Activated T-helper 17 cell treated with anti-CD3 and anti-CD28 coated beads, Interleukin-2, amount 50 U/mL, for 72 hours (primary cell): ENCODE measurements at regions not wholly inside any gene's neighbourhood (a gene's known extent, or its start where the extent isn't known, plus 50 kb on each side); places are given as distances from the start of the nearest gene placed in this dataset.

Experiments used
- ATAC-seq: fragments of 150-1000 bp; cut with Tn5 transposase; replicated peaks from 2 replicates; pipeline ENCODE4 v1.10.0; 2021; ENCODE audit warnings: mild to moderate bottlenecking, moderate library complexity
- H3K27ac Mint-ChIP-seq: one replicate; pipeline ENCODE4 v1.8.0; 2022; ENCODE audit warnings: mixed read lengths
- H3K27me3 Mint-ChIP-seq: one replicate; pipeline ENCODE4 v1.8.0; 2022; ENCODE audit warnings: mixed read lengths
- H3K36me3 Mint-ChIP-seq: one replicate; pipeline ENCODE4 v1.8.0; 2022; ENCODE audit warnings: low read depth, mild to moderate bottlenecking, mixed read lengths
- H3K4me1 Mint-ChIP-seq: one replicate; pipeline ENCODE4 v1.8.0; 2022; ENCODE audit warnings: mixed read lengths
- H3K4me3 Mint-ChIP-seq: one replicate; pipeline ENCODE4 v1.8.0; 2022; ENCODE audit warnings: mild to moderate bottlenecking, mixed read lengths
- H3K9me3 Mint-ChIP-seq: one replicate; pipeline ENCODE4 v1.8.0; 2022; ENCODE audit warnings: mixed read lengths

GRCh38 chr2:129752176-129752575 is 227.3 kb upstream of the RAB6C start:
- Mint-ChIP-seq H3K4me1 (no peaks in the 10 kb centered on the region), H3K4me3 (no peak overlapping the region), H3K27me3 (peaks cover 7% of the 10 kb centered on the region), H3K9me3 (no peaks in the 10 kb centered on the region), H3K36me3 (no peaks in the 10 kb centered on the region), H3K27ac (no peak overlapping the region)
- no peak for ATAC-seq

GRCh38 chr2:129752686-129753085 is 226.8 kb upstream of the RAB6C start:
- no peak overlapping the region for H3K27ac Mint-ChIP-seq
- no peaks in the 10 kb centered on the region for H3K9me3 Mint-ChIP-seq
- H3K4me1 Mint-ChIP-seq: no peaks in the 10 kb centered on the region
- H3K27me3 Mint-ChIP-seq: peaks cover 7% of the 10 kb centered on the region
- H3K36me3 Mint-ChIP-seq: no peaks in the 10 kb centered on the region
- no peak for ATAC-seq
- H3K4me3 Mint-ChIP-seq: no peak overlapping the region

GRCh38 chr2:129753261-129753660 is 226.2 kb upstream of the RAB6C start:
- Mint-ChIP-seq H3K27me3 (peaks cover 7% of the 10 kb centered on the region), H3K36me3 (no peaks in the 10 kb centered on the region), H3K9me3 (no peaks in the 10 kb centered on the region), H3K4me1 (no peaks in the 10 kb centered on the region), H3K4me3 (no peak overlapping the region), H3K27ac (no peak overlapping the region)
- no peak for ATAC-seq

- Mint-ChIP-seq H3K4me1 (no peaks in the 10 kb centered on the region), H3K9me3 (no peaks in the 10 kb centered on the region), H3K27me3 (peaks cover 3% of the 10 kb centered on the region), H3K27ac (no peak overlapping the region), H3K4me3 (no peak overlapping the region), H3K36me3 (no peaks in the 10 kb centered on the region)
- ATAC-seq: no peak
Measured at GRCh38 chr2:129754421-129754820, 225.0 kb upstream of the RAB6C start.

- no peaks in the 10 kb centered on the region for H3K4me1 Mint-ChIP-seq
- peaks cover 3% of the 10 kb centered on the region for H3K27me3 Mint-ChIP-seq
- no peak for ATAC-seq
- no peaks in the 10 kb centered on the region for H3K36me3 Mint-ChIP-seq
- no peak overlapping the region for H3K4me3 Mint-ChIP-seq
- H3K27ac Mint-ChIP-seq: no peak overlapping the region
- no peaks in the 10 kb centered on the region for H3K9me3 Mint-ChIP-seq
Measured at GRCh38 chr2:129754831-129755230, 224.6 kb upstream of the RAB6C start.

GRCh38 chr2:129755786-129756185 is 223.7 kb upstream of the RAB6C start:
- H3K4me3 Mint-ChIP-seq: no peak overlapping the region
- H3K27ac Mint-ChIP-seq: no peak overlapping the region
- no peak for ATAC-seq
- no peaks in the 10 kb centered on the region for H3K36me3 Mint-ChIP-seq
- H3K4me1 Mint-ChIP-seq: no peaks in the 10 kb centered on the region
- H3K9me3 Mint-ChIP-seq: no peaks in the 10 kb centered on the region
- peaks cover 2% of the 10 kb centered on the region for H3K27me3 Mint-ChIP-seq

- Mint-ChIP-seq H3K9me3 (no peaks in the 10 kb centered on the region), H3K4me3 (no peak overlapping the region), H3K27me3 (no peaks in the 10 kb centered on the region), H3K4me1 (no peaks in the 10 kb centered on the region), H3K36me3 (no peaks in the 10 kb centered on the region), H3K27ac (no peak overlapping the region)
- no peak for ATAC-seq
Measured at GRCh38 chr2:129756276-129756675, 223.2 kb upstream of the RAB6C start.

GRCh38 chr2:129757366-129757914 is 222.0 kb upstream of the RAB6C start:
- Mint-ChIP-seq H3K9me3 (no peaks in the 10 kb centered on the region), H3K4me3 (no peak overlapping the region), H3K27me3 (no peaks in the 10 kb centered on the region), H3K27ac (no peak overlapping the region), H3K36me3 (no peaks in the 10 kb centered on the region), H3K4me1 (no peaks in the 10 kb centered on the region)
- ATAC-seq: no peak

GRCh38 chr2:129757915-129758783 is 221.3 kb upstream of the RAB6C start:
- Mint-ChIP-seq H3K27ac (no peak overlapping the region), H3K36me3 (no peaks in the 10 kb centered on the region), H3K9me3 (no peaks in the 10 kb centered on the region), H3K4me1 (no peaks in the 10 kb centered on the region), H3K27me3 (no peaks in the 10 kb centered on the region), H3K4me3 (no peak overlapping the region)
- ATAC-seq: no peak

GRCh38 chr2:129758784-129759471 is 220.5 kb upstream of the RAB6C start:
- H3K27ac Mint-ChIP-seq: no peak overlapping the region
- ATAC-seq: no peak
- no peaks in the 10 kb centered on the region for H3K27me3 Mint-ChIP-seq
- no peaks in the 10 kb centered on the region for H3K9me3 Mint-ChIP-seq
- H3K4me1 Mint-ChIP-seq: no peaks in the 10 kb centered on the region
- no peaks in the 10 kb centered on the region for H3K36me3 Mint-ChIP-seq
- no peak overlapping the region for H3K4me3 Mint-ChIP-seq

- no peak overlapping the region for H3K27ac Mint-ChIP-seq
- no peaks in the 10 kb centered on the region for H3K27me3 Mint-ChIP-seq
- no peaks in the 10 kb centered on the region for H3K9me3 Mint-ChIP-seq
- H3K4me3 Mint-ChIP-seq: no peak overlapping the region
- ATAC-seq: no peak
- H3K4me1 Mint-ChIP-seq: no peaks in the 10 kb centered on the region
- H3K36me3 Mint-ChIP-seq: no peaks in the 10 kb centered on the region
Measured at GRCh38 chr2:129759472-129760010, 219.9 kb upstream of the RAB6C start.

- H3K27ac Mint-ChIP-seq: no peak overlapping the region
- no peaks in the 10 kb centered on the region for H3K36me3 Mint-ChIP-seq
- no peaks in the 10 kb centered on the region for H3K27me3 Mint-ChIP-seq
Measured at GRCh38 chr2:129760669-129761068, 218.8 kb upstream of the RAB6C start.

GRCh38 chr2:129761569-129762021 is 217.9 kb upstream of the RAB6C start:
- Mint-ChIP-seq H3K9me3 (no peaks in the 10 kb centered on the region), H3K27me3 (no peaks in the 10 kb centered on the region), H3K4me3 (no peak overlapping the region), H3K4me1 (no peaks in the 10 kb centered on the region), H3K36me3 (no peaks in the 10 kb centered on the region), H3K27ac (no peak overlapping the region)
- ATAC-seq: no peak

More at GRCh38 chr2:129760669-129761068, 218.8 kb upstream of the RAB6C start:
- Mint-ChIP-seq H3K9me3 (no peaks in the 10 kb centered on the region), H3K4me1 (no peaks in the 10 kb centered on the region), H3K4me3 (no peak overlapping the region)
- ATAC-seq: no peak

- Mint-ChIP-seq H3K36me3 (no peaks in the 10 kb centered on the region), H3K27me3 (peaks cover under 1% of the 10 kb centered on the region), H3K27ac (no peak overlapping the region), H3K4me1 (no peaks in the 10 kb centered on the region), H3K4me3 (no peak overlapping the region), H3K9me3 (no peaks in the 10 kb centered on the region)
- ATAC-seq: no peak
Measured at GRCh38 chr2:129762386-129763189, 216.9 kb upstream of the RAB6C start.
